Upper lobe of right lung (tissue), 1 donor: ENCODE measurements at regions not wholly inside any gene's neighbourhood (a gene's known extent, or its start where the extent isn't known, plus 50 kb on each side); places are given as distances from the start of the nearest gene placed in this dataset.

Experiments
- ATAC-seq: fragments of 200-7000 bp; cut with Tn5 transposase; one replicate; pipeline ENCODE4 v1.9.1; 2020; ENCODE audit warnings: mild to moderate bottlenecking, moderate library complexity
- DNase-seq: peaks from one replicate; pipeline ENCODE4 v3.0.0-alpha.2; 2020
- H3K27ac ChIP-seq: fragments of 200-600 bp; one replicate; pipeline ENCODE4 v1.8.0; 2022
- H3K27me3 ChIP-seq: fragments of 200-600 bp; one replicate; pipeline ENCODE4 v1.8.0; 2022; ENCODE audit warnings: mild to moderate bottlenecking
- H3K36me3 ChIP-seq: fragments of 200-600 bp; one replicate; pipeline ENCODE4 v1.8.0; 2022
- H3K4me1 ChIP-seq: fragments of 200-600 bp; one replicate; pipeline ENCODE4 v1.8.0; 2022
- H3K4me3 ChIP-seq: fragments of 200-600 bp; one replicate; pipeline ENCODE4 v1.8.0; 2022; ENCODE audit warnings: mild to moderate bottlenecking
- H3K9me3 ChIP-seq: fragments of 200-600 bp; one replicate; pipeline ENCODE4 v1.8.0; 2022
- intact Hi-C: fragments of 100-400 bp; cut with DNase I; formaldehyde crosslinking; loops from one replicate; pipeline ENCODE4 v1.11.0; 2022
- TF ChIP-seq, protein P1 (sequence below): fragments of 200-600 bp; IDR thresholded peaks from one replicate; pipeline ENCODE4 v1.8.0; 2022; ENCODE audit warnings: antibody characterized with exemption
- donor health status: DM: no; HTN: yes; CAD: no; lungs with severe emphysema.

DNA sequence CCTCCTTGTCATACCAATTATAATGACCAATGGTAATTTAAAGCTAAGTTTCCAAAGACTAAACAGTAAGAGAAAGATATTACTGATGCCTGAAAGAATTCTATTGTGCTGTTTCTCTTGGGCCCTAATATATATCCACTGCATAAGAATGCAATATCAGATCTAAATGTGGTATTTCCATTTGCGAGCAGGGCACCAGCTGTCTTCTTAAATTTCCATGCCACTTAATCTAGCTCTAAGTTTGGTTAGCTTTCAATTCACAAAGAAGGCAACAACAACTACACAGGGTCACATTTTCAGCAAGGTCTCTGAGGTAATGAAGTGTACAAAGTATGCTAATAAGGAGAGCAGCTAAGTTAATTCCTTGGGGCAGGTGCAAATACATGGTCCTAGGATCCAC lies 315.7 kb downstream of the GPR37 start:
- H3K36me3 ChIP-seq, result no peaks in the 10 kb centered on the region
- H3K27me3 ChIP-seq, result no peaks in the 10 kb centered on the region
- TF ChIP-seq, protein P1, sequence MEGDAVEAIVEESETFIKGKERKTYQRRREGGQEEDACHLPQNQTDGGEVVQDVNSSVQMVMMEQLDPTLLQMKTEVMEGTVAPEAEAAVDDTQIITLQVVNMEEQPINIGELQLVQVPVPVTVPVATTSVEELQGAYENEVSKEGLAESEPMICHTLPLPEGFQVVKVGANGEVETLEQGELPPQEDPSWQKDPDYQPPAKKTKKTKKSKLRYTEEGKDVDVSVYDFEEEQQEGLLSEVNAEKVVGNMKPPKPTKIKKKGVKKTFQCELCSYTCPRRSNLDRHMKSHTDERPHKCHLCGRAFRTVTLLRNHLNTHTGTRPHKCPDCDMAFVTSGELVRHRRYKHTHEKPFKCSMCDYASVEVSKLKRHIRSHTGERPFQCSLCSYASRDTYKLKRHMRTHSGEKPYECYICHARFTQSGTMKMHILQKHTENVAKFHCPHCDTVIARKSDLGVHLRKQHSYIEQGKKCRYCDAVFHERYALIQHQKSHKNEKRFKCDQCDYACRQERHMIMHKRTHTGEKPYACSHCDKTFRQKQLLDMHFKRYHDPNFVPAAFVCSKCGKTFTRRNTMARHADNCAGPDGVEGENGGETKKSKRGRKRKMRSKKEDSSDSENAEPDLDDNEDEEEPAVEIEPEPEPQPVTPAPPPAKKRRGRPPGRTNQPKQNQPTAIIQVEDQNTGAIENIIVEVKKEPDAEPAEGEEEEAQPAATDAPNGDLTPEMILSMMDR, result no peak
- H3K4me3 ChIP-seq, result no peak overlapping the region
- no peaks in the 10 kb centered on the region for H3K4me1 ChIP-seq
- ATAC-seq, result no peak
- no peaks in the 10 kb centered on the region for H3K9me3 ChIP-seq
- H3K27ac ChIP-seq, result no peak overlapping the region
- no peak for DNase-seq
- intact Hi-C loops, result no loop called here

DNA sequence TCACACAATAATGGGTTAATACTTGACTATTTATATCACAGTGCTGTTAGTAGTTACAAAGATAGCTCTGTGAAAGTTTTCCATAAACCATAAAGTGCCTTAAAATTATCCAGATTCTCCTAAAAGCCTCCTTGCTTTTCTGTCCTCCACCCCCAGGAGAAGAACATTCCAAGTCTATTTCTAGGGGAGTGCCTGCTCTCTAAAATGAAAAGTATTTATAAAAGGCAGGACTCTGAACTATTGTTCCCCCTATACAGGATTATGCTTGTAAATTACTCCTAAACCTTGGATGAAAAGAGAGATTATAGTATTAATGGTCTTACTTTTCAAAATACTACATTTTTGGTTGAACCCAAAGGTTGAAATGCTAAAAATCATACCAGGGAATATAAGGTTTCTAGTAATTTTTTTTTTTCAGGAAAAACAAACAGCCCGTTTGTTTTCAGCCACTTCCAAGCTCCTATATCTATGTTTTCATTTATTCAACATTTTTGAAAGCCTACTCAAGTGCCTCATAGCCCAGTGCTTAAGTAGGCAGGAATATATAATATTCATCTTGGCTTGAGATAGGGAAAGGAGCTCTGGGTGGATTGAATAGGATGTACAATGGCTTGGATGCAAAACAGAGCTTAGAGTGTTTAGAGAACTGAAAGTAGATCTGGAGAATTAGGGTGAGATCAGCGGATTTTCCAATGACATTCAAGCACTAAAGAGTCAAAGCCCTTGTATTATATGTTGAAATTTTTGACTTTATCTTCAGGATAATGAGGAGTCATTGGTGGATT lies 320.7 kb downstream of the GPR37 start:
- no peak for DNase-seq
- Histone ChIP-seq H3K4me1 (no peaks in the 10 kb centered on the region), H3K27me3 (no peaks in the 10 kb centered on the region), H3K36me3 (no peaks in the 10 kb centered on the region), H3K9me3 (no peaks in the 10 kb centered on the region), H3K4me3 (no peak overlapping the region), H3K27ac (no peak overlapping the region)
- TF ChIP-seq, protein P1, result no peak
- intact Hi-C loops, result no loop called here
- no peak for ATAC-seq

GRCh38 chr7:124443762-124444161 lies 321.8 kb downstream of the GPR37 start:
- ATAC-seq, result no peak
- no peak overlapping the region for H3K4me3 ChIP-seq
- DNase-seq, result no peak
- TF ChIP-seq, protein P1, result no peak
- H3K27me3 ChIP-seq, result no peaks in the 10 kb centered on the region
- intact Hi-C loops, result no loop called here
- H3K27ac ChIP-seq, result no peak overlapping the region
- H3K36me3 ChIP-seq, result no peaks in the 10 kb centered on the region
- no peaks in the 10 kb centered on the region for H3K9me3 ChIP-seq
- H3K4me1 ChIP-seq, result no peaks in the 10 kb centered on the region

- no peak for DNase-seq
Observed at GRCh38 chr7:124440081-124440480, 325.5 kb downstream of the GPR37 start.

GRCh38 chr7:124432009-124432578 lies 333.5 kb downstream of the GPR37 start:
- TF ChIP-seq, protein P1, result no peak
- Histone ChIP-seq H3K4me3 (no peak overlapping the region), H3K36me3 (no peaks in the 10 kb centered on the region), H3K4me1 (no peaks in the 10 kb centered on the region), H3K27ac (no peak overlapping the region), H3K27me3 (no peaks in the 10 kb centered on the region), H3K9me3 (no peaks in the 10 kb centered on the region)
- ATAC-seq, result no peak
- intact Hi-C loops, result no loop called here
- DNase-seq, result no peak

More at GRCh38 chr7:124440081-124440480, 325.5 kb downstream of the GPR37 start:
- Histone ChIP-seq H3K27me3 (no peaks in the 10 kb centered on the region), H3K27ac (no peak overlapping the region), H3K36me3 (no peaks in the 10 kb centered on the region), H3K9me3 (no peaks in the 10 kb centered on the region), H3K4me3 (no peak overlapping the region), H3K4me1 (no peaks in the 10 kb centered on the region)
- intact Hi-C loops, result no loop called here
- no peak for ATAC-seq
- TF ChIP-seq, protein P1, result no peak
